Uterus (tissue), 2 donors: ENCODE measurements at regions not wholly inside any gene's neighbourhood (a gene's known extent, or its start where the extent isn't known, plus 50 kb on each side); places are given as distances from the start of the nearest gene placed in this dataset.

Source experiments
- CTCF ChIP-seq, 4 experiments: fragments of 200-600 bp in 2 of 4; fragments of 450-650 bp in 2 of 4; sonication (generic) in 2 of 4; IDR thresholded peaks; one replicate each; pipeline ENCODE4 v1.5.1; 2016 to 2019; ENCODE audit warnings: antibody characterized with exemption in 4 of 4, mild to moderate bottlenecking in 2 of 4, moderate library complexity in 1 of 4
- POLR2A ChIP-seq, 2 donors: fragments of 450-650 bp; IDR thresholded peaks; one replicate each; pipeline ENCODE4 v1.6.1; 2016; ENCODE audit warnings: antibody characterized with exemption in 2 of 2, mild to moderate bottlenecking in 1 of 2, moderate library complexity in 1 of 2

DNA sequence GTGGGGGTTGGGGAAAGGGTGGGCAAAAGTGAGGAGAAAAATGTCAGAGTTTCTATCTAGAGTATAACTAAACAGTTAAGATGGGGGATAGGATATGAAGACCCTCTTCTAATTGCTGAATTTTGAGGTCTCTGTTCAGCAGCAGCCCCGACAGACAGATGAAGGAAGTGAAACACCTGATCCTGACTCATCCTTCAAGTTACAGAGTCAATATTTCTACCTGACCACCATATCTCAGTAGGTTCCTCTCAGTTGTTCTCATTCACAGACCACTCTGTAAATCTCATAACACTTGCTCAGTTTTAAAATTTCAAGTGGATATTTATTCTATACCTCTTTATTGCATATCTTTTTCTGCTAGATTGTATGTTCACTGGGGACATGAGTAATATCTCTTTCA, 69.5 kb downstream of the CCDC54 start:
- TF ChIP-seq CTCF (IDR thresholded peaks at IDR 0.05) (no peak), POLR2A (IDR thresholded peaks at IDR 0.05) (no peak)
